Mesodermal cell (in vitro differentiated cells): ENCODE measurements at regions not wholly inside any gene's neighbourhood (a gene's known extent, or its start where the extent isn't known, plus 50 kb on each side); places are given as distances from the start of the nearest gene placed in this dataset.
"Not testable (repeated sequence)": the region's sequence is repeated elsewhere in the genome, so short reads cannot be mapped to it uniquely, and the experiment has no call there.

Source experiments
- H3K27ac ChIP-seq: 2 replicates; pipeline ENCODE4 v1.7.0; 2013; ENCODE audit warnings: mild to moderate bottlenecking, low read depth, low read length, moderate library complexity; ENCODE audit not compliant: severe bottlenecking
- H3K36me3 ChIP-seq: 2 replicates; pipeline ENCODE4 v1.7.1; 2013; ENCODE audit warnings: mild to moderate bottlenecking, low read length, moderate library complexity; ENCODE audit not compliant: control insufficient read depth, insufficient read depth
- H3K4me1 ChIP-seq: one replicate; pipeline ENCODE4 v1.7.1; 2013; ENCODE audit warnings: mild to moderate bottlenecking, low read length; ENCODE audit not compliant: insufficient read depth, control insufficient read depth, poor library complexity, severe bottlenecking
- H3K4me3 ChIP-seq: 2 replicates; pipeline ENCODE4 v1.7.0; 2013; ENCODE audit warnings: low read length, control low read depth, mild to moderate bottlenecking; ENCODE audit not compliant: insufficient read depth, poor library complexity, severe bottlenecking; ENCODE audit errors: extremely low read depth
- H3K9me3 ChIP-seq: 2 replicates; pipeline ENCODE4 v1.7.1; 2013; ENCODE audit warnings: mild to moderate bottlenecking, low read length, moderate library complexity; ENCODE audit not compliant: control insufficient read depth
- WGBS, 2 experiments: methylation state at CpG; one replicate each; pipeline ENCODE4 v1.1.5; 2013; ENCODE audit warnings: missing lambda C conversion rate in 2 of 2; ENCODE audit not compliant: insufficient coverage in 2 of 2; 5-methylcytosine and 5-hydroxymethylcytosine counted together

- Histone ChIP-seq H3K36me3 (no peaks in the 10 kb centered on the region), H3K9me3 (no peaks in the 10 kb centered on the region)
- WGBS, 2 experiments: no CpG with 5 or more reads among the region's 1 CpG
Observed at GRCh38 chr21:25458484-25458883, 148.8 kb downstream of the MRPL39 start.

DNA sequence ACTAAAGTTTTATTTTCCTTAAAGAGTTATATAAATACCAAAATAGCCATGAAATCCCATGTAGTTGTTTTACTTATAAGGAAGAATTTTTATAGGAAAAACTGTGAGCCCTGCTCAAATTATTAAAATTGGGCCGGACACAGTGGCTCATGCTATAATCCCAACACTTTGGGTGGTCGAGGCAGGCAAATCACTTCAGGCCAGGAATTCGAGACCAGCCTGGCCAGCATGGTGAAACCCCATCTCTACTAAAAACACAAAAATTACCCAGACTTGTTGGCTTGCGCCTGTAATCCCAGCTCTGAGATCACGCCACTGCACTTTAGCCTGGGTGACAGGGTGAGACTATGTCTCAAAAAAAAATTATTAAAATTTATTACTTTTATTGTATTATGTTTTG, 149.3 kb downstream of the MRPL39 start:
- 78 to 82% methylated on average over 3 of the region's 5 CpGs for WGBS, 2 experiments
- Histone ChIP-seq H3K9me3 (no peaks in the 10 kb centered on the region), H3K36me3 (no peaks in the 10 kb centered on the region), H3K27ac (no peak overlapping the region), H3K4me1 (no peaks in the 10 kb centered on the region), H3K4me3 (no peak overlapping the region)

More at GRCh38 chr21:25458484-25458883, 148.8 kb downstream of the MRPL39 start:
- Histone ChIP-seq H3K27ac (no peak overlapping the region), H3K4me3 (no peak overlapping the region), H3K4me1 (no peaks in the 10 kb centered on the region)

- no peaks in the 10 kb centered on the region for H3K4me1 ChIP-seq
- H3K36me3 ChIP-seq: no peaks in the 10 kb centered on the region
- no peak overlapping the region for H3K27ac ChIP-seq
- no peak overlapping the region for H3K4me3 ChIP-seq
- WGBS, 2 experiments: no CpG with 5 or more reads among the region's 1 CpG
- no peaks in the 10 kb centered on the region for H3K9me3 ChIP-seq
Observed at GRCh38 chr21:25457411-25457810, 149.9 kb downstream of the MRPL39 start.

DNA sequence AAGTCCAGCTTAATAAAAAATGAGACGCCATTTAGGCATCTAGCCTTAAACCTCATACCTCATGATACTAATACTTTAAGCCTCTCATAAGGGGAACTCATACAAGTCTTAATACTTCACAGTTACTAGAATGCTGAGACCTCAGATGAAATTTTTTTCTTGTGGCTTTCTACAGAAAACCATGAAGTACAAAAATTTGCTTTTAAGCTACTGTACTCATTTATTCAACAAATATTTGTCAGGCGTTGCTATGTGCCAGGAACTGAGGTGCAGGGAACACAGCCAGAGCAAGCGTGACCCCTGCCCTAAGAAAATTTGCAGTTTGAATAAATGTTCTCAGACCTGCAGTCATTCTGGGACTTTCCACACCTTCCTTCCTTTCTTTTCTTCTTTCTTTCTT, 150.6 kb downstream of the MRPL39 start:
- Histone ChIP-seq H3K36me3 (no peaks in the 10 kb centered on the region), H3K4me1 (no peaks in the 10 kb centered on the region), H3K9me3 (no peaks in the 10 kb centered on the region), H3K4me3 (no peak overlapping the region), H3K27ac (no peak overlapping the region)
- 86 to 92% methylated on average over 2 to 3 of the region's 3 CpGs for WGBS, 2 experiments

- no peaks in the 10 kb centered on the region for H3K4me1 ChIP-seq
- H3K4me3 ChIP-seq: no peak overlapping the region
- H3K36me3 ChIP-seq: no peaks in the 10 kb centered on the region
- H3K27ac ChIP-seq: no peak overlapping the region
- H3K9me3 ChIP-seq: no peaks in the 10 kb centered on the region
Observed at GRCh38 chr21:25453524-25453923, 153.8 kb downstream of the MRPL39 start.

DNA sequence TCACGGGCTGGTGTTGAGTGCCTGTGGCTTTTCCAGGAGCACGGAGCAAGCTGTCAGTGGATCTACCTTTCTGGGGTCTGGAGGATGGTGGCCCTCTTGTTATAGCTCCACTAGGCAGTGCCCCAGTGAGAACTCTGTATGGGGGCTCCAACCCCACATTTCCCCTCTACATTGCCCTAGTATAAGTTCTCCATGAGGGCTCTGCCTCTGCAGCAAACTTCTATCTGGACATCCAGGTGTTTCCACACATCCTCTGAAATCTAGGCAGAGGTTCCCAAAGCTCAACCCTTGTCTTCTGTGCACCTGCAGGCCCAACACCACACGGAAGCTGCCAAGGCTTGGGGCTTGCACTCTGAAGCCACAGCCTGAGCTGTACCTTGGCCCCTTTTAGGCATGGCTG, 157.3 kb downstream of the MRPL39 start:
- Histone ChIP-seq H3K36me3 (no peaks in the 10 kb centered on the region), H3K4me3 (no peak overlapping the region), H3K27ac (no peak overlapping the region), H3K4me1 (no peaks in the 10 kb centered on the region), H3K9me3 (no peaks in the 10 kb centered on the region)
- WGBS, 2 experiments: 80 to 86% methylated on average over 1 to 3 of the region's 3 CpGs

GRCh38 chr21:25441835-25442234, 165.4 kb downstream of the MRPL39 start:
- H3K36me3 ChIP-seq: no peaks in the 10 kb centered on the region
- 83% methylated on average over 2 of the region's 2 CpGs; no CpG with 5 or more reads in 1 of the 2 experiments for WGBS, 2 experiments
- no peak overlapping the region for H3K27ac ChIP-seq
- no peak overlapping the region for H3K4me3 ChIP-seq
- H3K4me1 ChIP-seq: no peaks in the 10 kb centered on the region
- no peaks in the 10 kb centered on the region for H3K9me3 ChIP-seq

- not testable (repeated sequence) for H3K4me3 ChIP-seq, H3K27ac ChIP-seq, H3K9me3 ChIP-seq, H3K4me1 ChIP-seq, H3K36me3 ChIP-seq
- WGBS, 2 experiments: 65 to 83% methylated on average over 1 to 2 of the region's 2 CpGs
Observed at GRCh38 chr21:25437465-25437864, 169.8 kb downstream of the MRPL39 start.

DNA sequence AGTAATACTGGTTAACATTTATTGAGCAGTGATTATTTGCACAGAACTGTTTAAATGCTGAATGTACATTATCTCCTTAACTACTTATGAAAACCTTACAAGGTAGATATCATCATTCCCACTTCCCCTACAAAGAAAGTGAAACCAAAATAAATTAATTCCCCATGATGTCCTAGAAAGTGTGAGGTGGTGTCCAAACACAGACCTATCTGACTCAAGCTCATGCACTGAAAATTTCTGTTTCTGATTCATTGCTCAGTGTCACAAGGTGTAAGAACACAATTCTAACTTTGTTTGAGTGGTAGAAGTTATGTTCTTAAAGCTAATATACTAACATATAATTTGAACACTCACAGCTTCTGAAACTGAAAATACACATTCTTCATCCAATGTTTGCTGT, 178.7 kb downstream of the MRPL39 start:
- Histone ChIP-seq H3K27ac (no peak overlapping the region), H3K4me3 (no peak overlapping the region), H3K4me1 (no peaks in the 10 kb centered on the region), H3K36me3 (no peaks in the 10 kb centered on the region), H3K9me3 (no peaks in the 10 kb centered on the region)

DNA sequence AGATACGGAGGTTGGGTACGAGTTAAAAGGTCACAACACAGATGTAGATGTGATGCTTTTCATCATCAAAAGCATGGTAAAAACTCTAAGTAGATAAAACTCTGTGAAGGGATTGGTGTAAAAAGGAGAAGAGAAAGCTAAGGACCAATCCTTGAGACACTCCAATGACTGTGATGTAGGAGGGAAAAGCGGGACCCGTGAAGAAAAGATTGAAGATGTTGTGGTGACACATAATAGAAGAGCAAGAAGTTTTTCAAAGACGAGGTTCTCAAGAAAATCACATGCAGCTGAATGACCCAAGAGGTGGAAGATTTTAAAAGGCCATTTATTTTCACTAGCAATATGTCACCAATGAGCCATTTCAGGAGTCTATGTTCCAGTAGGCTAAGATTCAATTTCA, 179.5 kb downstream of the MRPL39 start:
- 85 to 90% methylated on average over 4 to 5 of the region's 5 CpGs for WGBS, 2 experiments
- H3K4me1 ChIP-seq: no peaks in the 10 kb centered on the region
- no peaks in the 10 kb centered on the region for H3K9me3 ChIP-seq
- no peaks in the 10 kb centered on the region for H3K36me3 ChIP-seq
- no peak overlapping the region for H3K4me3 ChIP-seq
- no peak overlapping the region for H3K27ac ChIP-seq

DNA sequence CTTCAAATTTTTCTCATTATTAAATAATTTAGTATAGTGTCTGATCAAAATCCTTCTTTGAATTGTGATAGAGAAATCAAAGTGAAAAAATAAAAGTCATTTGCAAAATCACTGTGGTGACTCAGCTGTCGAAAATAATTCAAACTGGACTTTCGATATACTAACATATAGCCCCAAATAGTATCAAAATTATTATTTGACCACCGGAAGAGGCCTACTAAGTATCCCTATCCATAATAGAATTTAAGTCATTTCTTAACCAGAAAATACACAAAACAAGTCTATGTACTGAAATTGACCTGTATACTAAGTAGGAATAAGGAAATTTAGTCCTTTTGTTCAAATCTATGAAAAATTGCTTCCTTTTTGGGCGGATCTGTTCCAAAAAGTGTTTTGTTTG, 180.7 kb downstream of the MRPL39 start:
- Histone ChIP-seq H3K9me3 (no peaks in the 10 kb centered on the region), H3K4me1 (no peaks in the 10 kb centered on the region)
- 93 to 100% methylated on average over 2 of the region's 4 CpGs for WGBS, 2 experiments

GRCh38 chr21:25425156-25425555, 182.1 kb downstream of the MRPL39 start:
- Histone ChIP-seq H3K27ac (no peak overlapping the region), H3K36me3 (no peaks in the 10 kb centered on the region), H3K4me1 (no peaks in the 10 kb centered on the region), H3K9me3 (no peaks in the 10 kb centered on the region), H3K4me3 (no peak overlapping the region)
- WGBS, 2 experiments: no CpG with 5 or more reads among the region's 2 CpGs

More for the DNA sequence above, 180.7 kb downstream of the MRPL39 start:
- Histone ChIP-seq H3K27ac (no peak overlapping the region), H3K36me3 (no peaks in the 10 kb centered on the region), H3K4me3 (no peak overlapping the region)
